ENCODE measurements at regions not wholly inside any gene's neighbourhood (a gene's known extent, or its start where the extent isn't known, plus 50 kb on each side); places are given as distances from the start of the nearest gene placed in this dataset.
A peak's percentile ranks its signal among the peaks of the same experiment; 100 is the strongest.
"Not testable (repeated sequence)": the region's sequence is repeated elsewhere in the genome, so short reads cannot be mapped to it uniquely, and the experiment has no call there.

DNA sequence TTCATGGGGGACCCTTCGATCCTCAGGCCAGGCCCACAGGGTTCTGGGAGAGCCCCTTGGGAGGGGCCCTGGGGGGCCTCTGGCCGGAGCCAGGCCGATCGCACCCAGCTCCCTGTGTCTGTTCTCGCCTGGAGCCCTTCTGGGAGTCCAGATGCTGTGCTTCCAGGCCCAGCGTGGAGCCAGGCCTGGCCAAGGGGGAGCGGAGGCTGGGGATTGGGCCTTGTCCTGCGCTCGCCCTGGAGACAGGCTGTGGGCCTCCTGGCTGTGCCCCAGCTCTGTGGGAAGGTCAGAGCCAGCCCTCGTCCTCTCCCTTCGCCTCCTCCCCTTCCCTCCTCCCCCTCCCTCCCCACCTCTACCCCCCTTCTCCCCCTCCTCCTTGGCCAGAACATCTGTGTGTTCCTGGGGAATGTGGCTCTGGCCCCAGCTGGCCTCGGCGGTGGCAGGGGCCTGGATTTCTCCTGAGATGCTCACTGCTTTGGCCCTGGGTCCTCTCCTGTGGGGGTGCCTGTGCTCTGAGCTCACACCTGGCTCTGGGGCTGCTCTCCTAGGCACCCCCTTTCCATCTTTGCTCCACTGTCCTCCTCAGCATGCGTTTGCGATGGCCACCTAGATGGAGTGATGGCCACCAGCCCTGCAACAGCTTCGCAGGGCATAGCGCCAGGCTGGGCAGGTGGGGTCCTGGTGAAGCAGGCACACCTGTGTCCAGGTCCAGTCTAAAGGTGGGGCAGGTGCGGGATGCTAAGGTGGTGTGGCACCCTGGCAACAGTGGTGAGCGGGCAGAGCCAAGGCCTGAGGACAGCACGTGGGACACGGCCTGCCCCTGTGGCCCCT lies 90.6 kb upstream of the CIBAR2 start:
- peak; percentile 59 to 64 for DNase-seq (ENCODE audit: low read depth in 2 of 2)

DNA sequence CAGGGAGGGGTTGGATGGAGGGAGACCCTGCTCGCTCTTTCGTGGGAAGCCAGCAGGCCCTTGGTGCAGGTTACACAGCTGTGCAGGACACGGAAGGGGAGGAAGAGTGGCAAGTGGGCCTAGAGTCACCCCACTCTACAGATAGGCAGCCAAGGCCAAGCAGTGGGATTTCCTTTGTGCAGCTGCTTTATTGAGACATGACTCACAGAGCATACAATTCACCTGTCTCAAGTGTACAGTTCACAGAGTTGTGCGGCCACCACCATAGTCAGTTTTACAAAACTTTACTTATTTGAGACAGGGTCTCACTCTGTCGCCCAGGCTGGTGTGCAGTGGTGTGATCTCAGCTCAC lies 91.2 kb upstream of the CIBAR2 start:
- DNase-seq (ENCODE audit: low read depth in 2 of 2) = no peak

DNA sequence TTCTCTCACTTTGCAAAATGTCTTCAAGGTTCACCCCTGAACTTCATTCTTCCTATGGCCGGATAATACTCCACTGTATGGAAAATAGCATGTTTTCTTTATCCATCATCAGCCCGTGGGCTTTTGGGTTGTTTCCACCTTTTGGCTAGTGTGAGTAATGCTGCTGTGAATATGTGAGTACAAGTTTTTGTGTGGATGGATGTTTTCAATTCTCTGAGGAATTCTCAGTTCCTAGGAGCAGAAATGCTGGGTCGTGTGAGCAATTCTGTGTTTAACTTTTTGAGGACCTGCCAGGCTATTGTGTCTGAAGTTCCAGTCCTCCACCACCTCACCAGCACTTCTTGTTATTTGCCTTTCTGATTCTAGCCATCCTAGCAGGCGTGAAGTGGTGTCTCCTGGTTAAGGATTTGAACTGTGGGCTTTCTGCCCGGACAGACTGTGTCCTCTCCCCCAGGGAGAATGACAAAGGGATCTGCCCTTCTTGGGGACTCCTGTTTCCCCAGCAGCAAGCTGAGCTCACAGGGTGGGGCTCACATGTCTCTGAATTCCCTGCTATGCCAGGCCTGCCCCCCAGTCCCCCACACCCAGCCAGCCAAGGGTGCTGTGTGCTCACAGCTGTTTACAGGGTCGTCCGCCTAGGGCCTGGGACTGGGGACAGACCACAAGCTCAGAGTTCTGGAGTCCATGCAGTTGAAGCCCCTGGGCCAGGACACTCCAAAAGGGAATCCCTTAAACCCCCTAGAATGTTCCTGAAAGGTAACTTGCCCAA lies 92.2 kb upstream of the CIBAR2 start:
- peak; percentile 64 to 72 for DNase-seq (ENCODE audit: low read depth in 2 of 2)

DNA sequence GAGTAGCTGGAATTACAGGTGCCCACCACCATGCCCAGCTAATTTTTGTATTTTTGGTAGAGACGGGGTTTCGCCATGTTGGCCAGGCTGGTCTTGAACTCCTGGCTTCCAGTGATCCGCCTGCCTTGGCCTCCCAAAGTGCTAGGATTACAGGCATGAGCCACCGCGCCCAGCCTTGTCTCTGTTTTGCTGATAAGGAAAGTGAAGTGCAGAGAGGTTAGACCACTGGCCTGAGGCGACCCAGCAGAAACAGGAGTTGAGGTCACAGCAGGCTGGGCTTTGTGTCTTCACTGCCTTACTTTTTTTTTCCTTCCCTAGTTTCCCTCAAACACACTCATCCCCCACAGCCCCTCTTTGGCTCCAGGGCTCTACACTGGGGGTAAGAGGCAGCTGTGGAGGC lies 93.0 kb upstream of the CIBAR2 start:
- not testable (repeated sequence) for DNase-seq (ENCODE audit: low read depth in 2 of 2)

DNA sequence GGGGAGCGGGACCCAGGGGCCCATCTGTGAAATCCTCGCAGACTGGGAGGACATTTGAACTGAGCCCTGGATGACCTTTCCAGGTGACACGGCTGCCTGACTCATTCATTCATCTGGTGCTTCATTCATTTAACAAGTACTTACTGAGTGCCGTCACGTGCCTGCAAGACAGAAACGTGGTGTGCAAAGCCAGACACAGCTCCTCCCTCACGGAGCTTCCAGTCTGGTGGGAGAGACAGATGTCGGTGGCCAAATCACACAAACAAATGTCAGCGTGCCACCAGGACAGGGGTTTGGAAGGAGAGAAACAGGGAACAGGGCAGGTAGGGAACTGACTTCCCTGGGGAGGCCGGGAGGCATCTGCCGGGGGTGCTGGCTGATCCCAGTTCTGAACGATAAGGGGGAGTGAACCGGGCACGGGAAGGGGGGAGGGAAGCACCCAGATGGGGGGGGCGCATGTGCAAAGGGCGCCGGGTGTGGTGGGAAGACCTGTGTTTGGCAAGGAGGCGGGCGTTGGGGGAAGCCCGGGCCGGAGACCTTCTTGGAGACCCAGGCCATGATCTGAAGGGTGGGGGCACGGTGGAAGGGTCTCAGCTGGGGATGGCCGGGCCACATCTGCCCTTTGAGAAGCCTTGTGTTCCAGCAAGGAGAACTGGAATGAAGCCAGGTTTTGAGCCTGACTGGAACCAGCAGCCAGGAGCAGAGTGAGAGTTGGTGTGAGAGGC lies 93.6 kb upstream of the CIBAR2 start:
- no peak for DNase-seq (ENCODE audit: low read depth in 2 of 2)

DNA sequence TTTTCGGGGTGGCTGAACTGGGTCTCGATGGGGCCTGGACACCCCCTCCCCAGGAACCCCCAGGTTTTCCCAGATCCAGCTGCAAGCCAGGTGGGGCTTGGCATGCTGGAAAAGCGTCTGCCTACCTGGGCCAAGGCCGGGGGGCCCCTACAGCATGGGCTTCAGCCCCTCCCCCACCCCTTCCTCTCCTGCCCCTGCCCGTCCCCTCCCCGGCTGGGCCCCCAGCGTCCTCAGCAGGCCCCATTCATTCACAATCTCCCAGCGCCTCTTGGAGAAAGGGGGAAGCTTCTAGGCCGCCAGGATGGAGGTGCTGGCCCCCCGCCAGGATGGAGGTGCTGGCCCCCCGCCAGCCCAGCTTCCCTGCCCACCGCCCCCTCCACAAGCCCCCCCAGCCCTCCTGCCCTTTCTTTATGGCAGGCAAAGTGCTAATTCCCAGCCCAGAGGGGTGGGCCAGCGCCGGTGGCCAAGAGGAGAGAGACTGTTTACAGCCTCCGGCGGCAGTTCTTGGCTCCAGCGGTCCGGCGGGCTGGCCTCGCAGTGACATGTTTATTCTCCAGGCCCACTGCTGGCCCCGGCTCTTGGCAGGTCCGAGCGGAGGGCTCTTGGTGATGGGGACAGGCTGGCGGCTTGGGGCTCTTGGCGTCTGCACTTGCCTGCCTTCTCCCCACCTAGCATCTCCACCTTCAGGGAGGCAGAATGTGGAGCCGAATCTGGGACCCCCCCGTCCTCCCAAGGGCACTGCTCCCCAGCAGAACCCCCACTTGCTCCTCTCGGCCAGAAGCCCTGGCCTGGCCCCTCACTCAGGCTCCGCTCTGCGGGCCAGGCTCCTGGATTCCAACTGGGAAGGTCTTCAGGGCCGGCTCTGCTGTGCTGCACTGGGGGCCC lies 94.4 kb upstream of the CIBAR2 start:
- DNase-seq (ENCODE audit: low read depth in 2 of 2) = no peak

DNA sequence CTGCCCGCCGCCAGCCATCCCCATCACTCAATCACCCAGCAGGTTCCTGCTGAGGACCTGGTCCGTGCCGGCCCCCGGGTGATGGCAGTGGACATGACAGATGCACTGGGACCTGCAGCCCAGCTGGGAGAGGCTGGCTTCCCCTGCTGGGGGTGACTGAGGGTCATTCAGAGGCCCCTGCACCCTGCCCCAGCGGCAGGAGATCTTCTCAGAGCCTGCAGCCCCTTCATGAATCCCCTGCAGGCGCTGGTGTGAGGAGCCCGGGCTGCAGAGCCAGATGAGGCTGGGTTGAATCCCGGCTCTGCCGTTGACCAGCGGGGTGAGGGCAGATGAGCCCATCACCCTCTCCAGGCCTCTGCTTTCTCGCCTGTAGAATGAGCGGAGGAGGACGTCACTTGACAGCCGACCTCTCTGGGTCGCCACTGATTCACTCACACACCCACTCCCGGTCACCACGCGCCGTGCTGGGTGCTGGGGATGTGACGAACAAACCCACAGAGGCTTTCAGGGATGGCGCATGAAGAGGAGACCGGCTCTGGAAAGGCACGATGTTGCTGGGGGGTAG lies 95.2 kb upstream of the CIBAR2 start:
- DNase-seq (ENCODE audit: low read depth in 2 of 2) = no peak

DNA sequence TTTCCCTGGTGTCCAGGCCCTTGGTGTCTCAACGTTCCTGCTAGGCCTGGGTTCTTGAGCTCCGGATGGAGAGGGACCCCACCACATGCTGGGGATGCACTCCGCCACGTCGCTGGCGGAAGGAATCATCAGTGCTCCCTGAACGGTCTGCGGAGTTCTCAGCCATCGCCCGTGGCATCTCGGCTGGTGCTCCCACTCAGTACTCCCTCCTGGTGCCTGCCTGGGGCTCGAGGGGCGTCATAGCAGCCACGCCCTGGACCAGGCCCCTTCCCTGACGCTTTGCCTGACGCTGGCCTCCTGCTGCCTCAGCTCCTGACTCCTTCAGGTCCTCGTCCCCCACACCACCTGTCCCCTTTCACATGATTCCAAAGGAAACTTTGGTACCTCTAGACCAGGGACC lies 95.9 kb upstream of the CIBAR2 start:
- DNase-seq (ENCODE audit: low read depth in 2 of 2) = no peak

DNA sequence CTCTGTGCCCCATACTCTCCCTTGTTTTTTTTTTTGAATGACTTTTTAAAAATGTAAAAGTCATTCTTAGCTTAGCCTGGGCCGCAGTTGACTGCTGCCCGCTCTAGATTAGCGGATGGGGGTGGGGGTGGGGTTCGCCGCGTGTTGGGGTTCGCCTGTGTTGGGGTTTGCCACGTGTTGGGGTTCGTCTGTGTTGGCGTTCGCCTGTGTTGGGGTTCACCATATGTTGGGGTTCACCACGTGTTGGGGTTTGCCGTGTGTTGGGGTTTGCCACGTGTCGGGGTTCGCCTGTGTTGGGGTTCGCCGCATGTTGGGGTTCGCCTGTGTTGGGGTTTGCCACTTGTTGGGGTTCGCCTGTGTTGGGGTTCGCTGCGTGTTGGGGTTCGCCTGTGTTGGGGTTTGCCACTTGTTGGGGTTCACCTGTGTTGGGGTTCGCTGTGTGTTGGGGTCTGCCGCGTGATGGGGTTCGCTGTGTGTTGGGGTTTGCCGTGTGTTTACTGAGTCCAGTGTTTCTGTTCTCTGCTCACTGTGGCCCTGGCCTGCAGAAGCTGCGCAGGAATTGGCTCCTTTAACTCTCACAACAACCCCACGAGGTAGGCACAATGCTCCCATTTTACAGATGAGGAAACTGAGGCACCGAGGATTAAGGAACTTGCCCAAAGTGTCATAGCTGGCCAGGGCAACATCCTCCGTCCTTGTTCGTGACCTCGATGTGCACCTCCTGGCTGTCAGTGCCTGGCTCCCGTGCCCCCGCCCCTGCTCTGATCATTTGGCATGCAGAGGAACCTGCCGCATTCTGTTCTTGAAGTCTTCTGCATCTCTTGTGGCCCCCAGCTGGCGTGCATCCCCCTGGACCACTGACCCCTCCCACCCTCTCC lies 96.6 kb upstream of the CIBAR2 start:
- no peak for DNase-seq (ENCODE audit: low read depth in 2 of 2)

DNA sequence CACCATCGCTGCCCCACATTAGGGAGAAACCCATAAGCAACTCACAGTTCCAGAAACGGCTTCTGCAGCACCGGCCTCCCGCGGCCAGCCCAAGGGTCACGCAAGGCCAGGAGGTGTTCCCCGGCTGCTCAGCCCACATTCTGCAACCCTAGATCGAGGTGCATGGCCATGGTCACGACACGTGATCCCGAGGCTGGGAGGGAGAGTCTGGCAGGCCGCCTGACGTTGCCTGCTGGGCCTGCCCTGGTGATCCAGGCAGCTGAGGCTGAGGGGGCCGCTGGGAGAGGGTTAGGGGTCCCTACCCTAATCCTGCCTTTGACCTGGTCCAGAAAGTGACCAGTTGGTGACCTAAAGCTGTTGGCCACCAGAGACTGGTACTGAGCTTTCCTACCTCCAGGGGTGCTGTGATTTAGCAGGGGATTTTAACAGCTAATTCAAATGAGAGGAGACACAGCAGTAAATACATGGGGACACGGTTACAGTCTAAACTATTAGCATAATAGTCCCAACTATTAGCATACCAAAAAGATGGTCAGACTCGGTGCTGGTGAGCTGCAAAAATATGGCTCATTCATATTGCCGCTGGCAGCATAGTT lies 97.4 kb upstream of the CIBAR2 start:
- no peak for DNase-seq (ENCODE audit: low read depth in 2 of 2)

DNA sequence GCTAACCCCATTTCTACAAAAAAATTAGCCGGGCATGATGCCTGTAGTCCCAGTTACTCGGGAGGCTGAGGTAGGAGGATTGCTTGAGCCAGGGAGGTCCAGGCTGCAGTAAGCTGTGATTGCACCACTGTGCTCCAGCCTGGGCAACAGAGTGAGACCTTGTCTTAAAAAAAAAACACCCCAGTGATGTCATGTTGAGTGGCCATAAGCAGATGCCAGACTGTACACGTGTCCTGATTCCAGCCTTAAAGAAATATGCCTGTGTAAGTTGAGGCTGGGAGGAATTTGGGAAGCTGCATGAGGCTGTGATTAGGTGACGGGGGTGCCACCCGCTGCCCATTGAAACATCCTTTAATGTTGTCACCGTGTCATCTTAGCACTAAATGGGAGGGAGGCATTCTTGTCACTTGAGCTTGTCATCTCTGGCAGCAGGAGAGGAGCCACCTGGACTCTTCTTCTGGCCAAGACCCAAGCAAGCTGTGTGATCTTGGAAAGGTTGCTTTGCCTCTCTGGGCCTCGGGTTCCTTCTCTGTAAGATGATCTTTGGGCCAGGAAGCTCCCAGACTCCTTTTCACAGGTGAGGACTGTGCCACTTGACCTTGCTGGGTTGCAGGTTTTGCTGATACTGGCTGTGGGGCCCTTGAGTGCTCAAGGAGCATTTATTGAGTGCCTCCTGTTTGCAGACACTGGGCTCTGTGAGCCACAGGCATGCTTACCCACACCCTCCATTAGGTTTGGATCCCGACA lies 98.3 kb upstream of the CIBAR2 start:
- no peak for DNase-seq (ENCODE audit: low read depth in 2 of 2)

DNA sequence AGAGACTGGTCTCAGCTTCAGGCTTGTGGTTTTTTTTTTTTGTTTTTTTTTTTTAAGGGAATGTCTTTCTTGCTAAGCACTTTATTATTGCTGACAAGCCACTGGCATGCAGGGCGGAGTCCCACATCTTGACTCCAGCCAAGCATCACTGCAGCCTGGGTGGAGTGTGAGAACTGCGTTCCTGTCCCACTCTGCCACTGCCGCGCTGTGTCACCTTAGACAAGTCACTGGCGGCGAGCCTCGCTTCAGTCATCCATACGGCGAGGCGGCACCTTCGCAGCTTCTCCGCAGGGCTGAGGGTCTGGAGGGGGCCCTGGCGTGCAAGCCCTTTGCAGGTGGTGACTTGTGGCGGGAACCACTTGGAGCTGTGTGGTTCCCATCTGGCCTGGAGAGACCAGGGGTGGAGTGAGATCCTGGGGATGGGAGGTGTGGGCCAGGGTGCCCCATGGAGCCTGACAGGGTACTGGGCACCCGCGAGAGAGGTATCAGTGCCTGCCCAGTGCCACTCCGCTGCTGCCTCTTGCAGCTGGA lies 99.1 kb upstream of the CIBAR2 start:
- DNase-seq (ENCODE audit: low read depth in 2 of 2) = no peak

DNA sequence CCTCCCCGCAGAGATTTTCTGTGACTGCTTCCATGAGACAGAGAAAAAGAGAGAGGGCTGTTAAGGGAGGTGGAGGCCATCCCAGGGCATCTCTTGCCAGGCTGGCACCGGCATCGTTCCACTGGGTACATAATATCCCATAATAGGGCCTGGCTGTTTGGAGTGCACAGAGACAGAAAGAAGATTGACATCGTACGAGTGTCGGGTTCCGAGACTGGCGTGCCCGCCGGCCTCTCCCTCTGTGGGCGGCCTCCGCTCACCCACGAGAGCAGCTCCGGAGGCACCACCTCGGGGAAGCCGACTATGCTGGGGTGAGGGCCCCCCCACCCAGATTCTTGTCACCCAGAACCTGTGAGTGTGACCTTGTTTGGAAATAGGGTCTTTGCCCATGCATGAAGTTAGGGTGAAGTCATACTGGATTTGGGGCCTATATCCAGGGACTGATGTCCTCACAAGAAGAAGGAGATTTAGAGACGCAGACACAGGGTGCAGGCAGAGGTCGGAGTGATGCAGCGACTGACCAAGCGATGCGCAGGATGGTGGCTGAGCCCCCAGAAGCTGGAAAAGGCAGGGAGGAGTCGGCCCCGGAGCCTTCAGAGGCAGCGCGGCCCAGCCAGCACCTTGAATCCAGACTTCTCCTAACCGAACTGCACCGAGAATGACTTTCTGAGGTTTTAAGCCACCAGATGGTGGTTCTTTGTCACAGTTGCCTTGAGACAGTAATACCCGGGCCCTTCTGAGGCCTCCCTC lies 101.8 kb upstream of the CIBAR2 start:
- DNase-seq (ENCODE audit: low read depth in 2 of 2) = no peak

DNA sequence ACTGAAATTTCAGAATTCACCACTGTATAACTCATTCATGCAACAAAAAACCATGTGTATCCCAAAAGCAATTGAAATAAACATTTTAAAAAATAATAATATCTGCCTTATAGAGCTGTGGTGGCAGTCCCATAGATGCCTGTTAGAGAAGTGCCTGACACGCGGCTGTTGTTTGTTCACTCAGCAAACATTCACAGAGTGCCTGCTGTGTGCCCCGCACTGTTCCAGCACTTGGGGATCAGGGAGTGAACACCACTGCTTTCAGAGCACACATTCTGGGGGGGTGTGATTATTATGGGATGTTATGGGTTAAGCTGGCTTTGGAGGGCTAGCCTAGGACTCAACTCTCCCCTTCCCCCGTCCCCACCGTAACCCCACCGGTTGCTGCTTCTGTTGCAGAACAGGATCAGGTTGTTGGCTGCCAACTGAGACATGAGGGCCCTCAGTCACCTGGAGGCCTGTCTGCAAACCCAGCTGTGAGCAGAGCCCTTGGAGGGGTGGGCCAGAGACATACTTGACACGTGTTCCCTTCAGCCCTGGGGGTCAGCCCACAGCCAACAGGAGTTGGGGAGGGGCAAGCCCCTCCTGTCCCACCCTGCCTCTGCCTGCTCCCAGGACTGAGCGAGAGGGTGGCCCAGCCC lies 103.3 kb upstream of the CIBAR2 start:
- no peak for DNase-seq (ENCODE audit: low read depth in 2 of 2)

DNA sequence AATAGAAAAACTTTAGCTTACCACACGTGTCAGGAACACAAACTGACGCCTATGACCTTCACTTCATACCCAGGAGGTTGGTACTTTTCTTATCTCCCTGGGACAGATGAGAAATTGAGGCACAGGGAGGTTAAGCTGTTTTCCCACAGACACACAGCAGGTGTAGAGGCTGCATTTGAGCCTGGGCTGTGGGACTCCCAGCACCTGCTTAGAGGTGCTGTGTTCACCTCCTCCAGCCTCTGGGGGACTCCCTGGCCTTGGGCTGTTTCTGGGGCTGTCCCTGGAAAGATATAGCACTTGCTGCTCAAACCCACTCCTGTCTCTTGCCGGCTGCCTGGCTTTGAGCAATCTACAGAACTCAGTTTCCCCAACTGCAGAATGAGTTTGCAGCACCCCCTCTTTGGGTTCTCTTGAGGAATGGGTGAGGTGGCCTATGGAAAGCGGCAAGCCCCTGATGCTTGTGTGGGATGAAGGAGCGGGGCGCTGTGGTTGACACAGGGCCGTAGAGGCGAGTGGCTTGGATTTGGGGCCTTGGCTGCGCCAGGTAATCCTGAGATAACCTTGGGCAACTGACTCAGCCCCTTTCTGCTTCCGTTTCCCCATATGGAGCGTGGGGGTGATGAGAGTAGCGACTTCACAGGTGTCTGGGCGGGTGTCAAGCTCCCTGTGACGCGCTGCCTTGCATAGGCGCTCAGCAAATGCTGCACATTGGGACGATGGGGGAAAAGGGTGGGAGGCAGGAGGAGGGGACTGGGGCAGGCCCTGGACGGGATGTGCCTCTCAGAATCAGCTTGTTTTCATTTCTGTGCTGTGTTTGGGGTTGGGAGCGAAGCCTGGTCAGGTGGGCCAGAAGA lies 104.5 kb upstream of the CIBAR2 start:
- DNase-seq (ENCODE audit: low read depth in 2 of 2) = no peak

DNA sequence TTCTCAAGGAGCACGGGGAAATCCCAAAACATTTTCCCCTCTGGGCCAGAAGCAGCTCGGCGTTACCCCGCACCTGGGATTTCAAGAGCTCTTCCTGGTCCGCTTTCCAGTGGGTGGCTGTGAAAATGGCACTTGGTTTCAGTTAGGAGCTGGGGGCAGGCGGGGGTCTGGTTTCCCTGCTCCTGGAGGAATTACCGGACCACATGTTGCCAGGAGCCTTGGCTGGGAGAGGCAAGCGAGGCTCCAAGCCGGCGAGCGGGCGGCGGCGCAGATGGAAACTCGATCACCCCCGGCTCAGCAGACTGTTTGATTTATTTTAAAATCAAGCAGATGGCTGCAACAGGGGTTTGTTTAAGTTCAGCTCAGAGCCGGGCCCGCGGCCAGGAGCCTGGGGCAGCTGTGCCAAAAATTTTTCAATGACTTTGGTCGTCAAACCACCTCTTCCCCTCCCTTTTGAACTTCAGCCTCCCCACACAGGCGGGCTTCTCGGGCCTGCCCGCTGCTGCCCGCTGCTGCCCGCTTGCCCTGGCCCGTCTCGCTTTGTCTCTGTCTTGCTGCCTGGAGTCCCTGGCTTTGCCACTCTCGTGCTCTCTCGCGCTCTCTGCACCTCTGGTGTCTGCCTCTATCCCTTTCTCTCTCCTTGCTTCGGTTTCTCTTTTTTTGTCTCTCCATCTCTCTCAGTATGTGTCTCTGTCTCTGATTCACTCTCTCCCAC lies 108.0 kb upstream of the CIBAR2 start:
- DNase-seq (ENCODE audit: low read depth in 2 of 2) = peak; percentile 71 to 76

Measured in fibroblast of skin of left quadriceps (primary cell).